CD4-positive, alpha-beta memory T cell (primary cell): ENCODE measurements at regions not wholly inside any gene's neighbourhood (a gene's known extent, or its start where the extent isn't known, plus 50 kb on each side); places are given as distances from the start of the nearest gene placed in this dataset.
"Not testable (repeated sequence)": the region's sequence is repeated elsewhere in the genome, so short reads cannot be mapped to it uniquely, and the experiment has no call there.

Experiments
- CTCF ChIA-PET: fragments of 350-600 bp; sonication (Branson Sonifier 250); formaldehyde crosslinking; loops from one replicate; lab custom pipeline; 2021; ENCODE audit warnings: inconsistent platforms; ENCODE audit not compliant: partially characterized antibody; lab: Charles Lee
- POLR2A ChIA-PET: fragments of 350-600 bp; sonication (Branson Sonifier 250); formaldehyde crosslinking; loops from one replicate; lab custom pipeline; 2021; ENCODE audit not compliant: partially characterized antibody; lab: Charles Lee
- DNase-seq, 5 donors: peaks; one replicate each; pipeline versions ENCODE4 v3.0.0 to v3.0.0-alpha.2; 2020 to 2022; ENCODE audit warnings: mixed read lengths in 1 of 5
- H3K27ac ChIP-seq: one replicate; pipeline ENCODE4 v1.7.0; 2013; ENCODE audit warnings: low read depth, low read length
- H3K27me3 ChIP-seq: 2 replicates; pipeline ENCODE4 v1.7.0; 2013; ENCODE audit warnings: mild to moderate bottlenecking, low read length, moderate library complexity; ENCODE audit not compliant: insufficient read depth
- H3K36me3 ChIP-seq: 2 replicates; pipeline ENCODE4 v1.7.0; 2013; ENCODE audit warnings: mild to moderate bottlenecking, low read length, moderate library complexity; ENCODE audit not compliant: insufficient read depth
- H3K4me1 ChIP-seq: 2 replicates; pipeline ENCODE4 v1.7.0; 2013; ENCODE audit warnings: mild to moderate bottlenecking, low read length, moderate library complexity; ENCODE audit not compliant: insufficient read depth
- H3K4me3 ChIP-seq, 2 donors: one replicate each; pipeline ENCODE4 v1.7.0; 2013; ENCODE audit warnings: low read length in 2 of 2, mild to moderate bottlenecking in 1 of 2
- H3K9me3 ChIP-seq, 2 donors: one replicate each; pipeline ENCODE4 v1.7.0; 2013; ENCODE audit warnings: low read length in 2 of 2, control low read depth in 1 of 2; ENCODE audit not compliant: control insufficient read depth in 1 of 2
- H3K27ac Mint-ChIP-seq, 7 donors: one replicate each; pipeline ENCODE4 v1.8.0; 2020 to 2021; ENCODE audit warnings: mixed read lengths in 7 of 7, mild to moderate bottlenecking in 6 of 7, inconsistent platforms in 3 of 7, moderate library complexity in 3 of 7
- H3K27me3 Mint-ChIP-seq, 2 donors: one replicate each; pipeline ENCODE4 v1.8.0; 2020 to 2021; ENCODE audit warnings: mixed read lengths in 2 of 2
- H3K36me3 Mint-ChIP-seq, 2 donors: one replicate each; pipeline ENCODE4 v1.8.0; 2020 to 2021; ENCODE audit warnings: mixed read lengths in 2 of 2, inconsistent platforms in 1 of 2, mild to moderate bottlenecking in 1 of 2
- H3K4me1 Mint-ChIP-seq, 4 donors: one replicate each; pipeline ENCODE4 v1.8.0; 2020 to 2021; ENCODE audit warnings: mixed read lengths in 4 of 4, mild to moderate bottlenecking in 1 of 4
- H3K4me3 Mint-ChIP-seq, 8 donors: one replicate each; pipeline ENCODE4 v1.8.0; 2020 to 2021; ENCODE audit warnings: mixed read lengths in 8 of 8, mild to moderate bottlenecking in 7 of 8, moderate library complexity in 6 of 8, inconsistent platforms in 3 of 8
- H3K9me3 Mint-ChIP-seq, 8 donors: one replicate each; pipeline ENCODE4 v1.8.0; 2020 to 2021; ENCODE audit warnings: mixed read lengths in 8 of 8, mild to moderate bottlenecking in 5 of 8, inconsistent platforms in 3 of 8, moderate library complexity in 1 of 8
- intact Hi-C: fragments of 100-400 bp; cut with micrococcal nuclease; formaldehyde crosslinking; loops from one replicate; pipeline ENCODE4 v1.15.1; 2023

GRCh38 chr11:22552885-22553284, 72.7 kb downstream of the FANCF start:
- Mint-ChIP-seq H3K9me3 (peaks cover 0 to 2% (median 0%) of the 10 kb centered on the region in 8 donors), H3K27ac (no peak overlapping the region), H3K27me3 (peaks cover 6% of the 10 kb centered on the region in 2 donors), H3K4me1 (no peaks in the 10 kb centered on the region), H3K4me3 (no peak overlapping the region), H3K36me3 (no peaks in the 10 kb centered on the region)
- H3K27ac ChIP-seq = no peak overlapping the region
- intact Hi-C loops = no loop called here
- ChIA-PET POLR2A (no interaction called here), CTCF (no interaction called here)
- H3K36me3 ChIP-seq = no peaks in the 10 kb centered on the region
- no peak for DNase-seq
- no peaks in the 10 kb centered on the region for H3K4me1 ChIP-seq
- H3K9me3 ChIP-seq = no peaks in the 10 kb centered on the region
- H3K27me3 ChIP-seq = no peaks in the 10 kb centered on the region
- no peak overlapping the region for H3K4me3 ChIP-seq

- no peak overlapping the region for H3K27ac Mint-ChIP-seq
- peaks cover 2 to 3% of the 10 kb centered on the region in 2 donors for H3K27me3 Mint-ChIP-seq
- H3K36me3 Mint-ChIP-seq = no peaks in the 10 kb centered on the region
- Histone ChIP-seq H3K4me1 (no peaks in the 10 kb centered on the region), H3K27me3 (no peaks in the 10 kb centered on the region), H3K36me3 (no peaks in the 10 kb centered on the region), H3K27ac (no peak overlapping the region), H3K4me3 (no peak overlapping the region), H3K9me3 (no peaks in the 10 kb centered on the region)
- no peak overlapping the region for H3K4me3 Mint-ChIP-seq
- DNase-seq = no peak
- POLR2A ChIA-PET = no interaction called here
- CTCF ChIA-PET = no interaction called here
- intact Hi-C loops = loop anchor here (10.0 kb wide), 1 partner anchor 228 kb away; no protein-coding TSS in a partner anchor
- no peaks in the 10 kb centered on the region for H3K4me1 Mint-ChIP-seq
- peaks cover 0 to under 1% (median 0%) of the 10 kb centered on the region in 8 donors for H3K9me3 Mint-ChIP-seq
Measured at GRCh38 chr11:22546746-22547145, 78.9 kb downstream of the FANCF start.

- CTCF ChIA-PET = no interaction called here
- no peaks in the 10 kb centered on the region for H3K36me3 Mint-ChIP-seq
- intact Hi-C loops = loop anchor here (10.0 kb wide), 1 partner anchor 232 kb away; no protein-coding TSS in a partner anchor
Measured at GRCh38 chr11:22543261-22543660, 82.4 kb downstream of the FANCF start.

GRCh38 chr11:22539821-22540256, 85.8 kb downstream of the FANCF start:
- no peak overlapping the region for H3K27ac ChIP-seq
- intact Hi-C loops = loop anchor here (10.0 kb wide), 1 partner anchor 235 kb away; no protein-coding TSS in a partner anchor
- Mint-ChIP-seq H3K27me3 (peaks cover 1 to 8% of the 10 kb centered on the region in 2 donors), H3K27ac (no peak overlapping the region), H3K36me3 (no peaks in the 10 kb centered on the region), H3K4me3 (no peak overlapping the region), H3K9me3 (peaks cover 0 to 3% (median 0%) of the 10 kb centered on the region in 8 donors), H3K4me1 (no peaks in the 10 kb centered on the region)
- H3K4me1 ChIP-seq = no peaks in the 10 kb centered on the region
- no peaks in the 10 kb centered on the region for H3K36me3 ChIP-seq
- no peaks in the 10 kb centered on the region for H3K9me3 ChIP-seq
- H3K4me3 ChIP-seq = no peak overlapping the region
- H3K27me3 ChIP-seq = no peaks in the 10 kb centered on the region
- ChIA-PET CTCF (interaction anchor here (1.5 kb wide), 1 partner anchor 248 kb away, joined by 3 read pairs; no protein-coding TSS in a partner anchor), POLR2A (no interaction called here)
- DNase-seq = no peak

More at GRCh38 chr11:22543261-22543660, 82.4 kb downstream of the FANCF start:
- H3K36me3 ChIP-seq = no peaks in the 10 kb centered on the region
- DNase-seq = no peak
- Mint-ChIP-seq H3K9me3 (peaks cover 0 to 3% (median 0%) of the 10 kb centered on the region in 8 donors), H3K4me1 (no peaks in the 10 kb centered on the region), H3K27me3 (peaks cover 0 to 6% of the 10 kb centered on the region in 2 donors), H3K4me3 (no peak overlapping the region), H3K27ac (no peak overlapping the region)
- H3K4me3 ChIP-seq = no peak overlapping the region
- H3K4me1 ChIP-seq = no peaks in the 10 kb centered on the region
- no peaks in the 10 kb centered on the region for H3K9me3 ChIP-seq
- H3K27me3 ChIP-seq = no peaks in the 10 kb centered on the region
- POLR2A ChIA-PET = no interaction called here
- H3K27ac ChIP-seq = no peak overlapping the region

- intact Hi-C loops = no loop called here
- no peak overlapping the region for H3K27ac ChIP-seq
- no peak overlapping the region for H3K4me3 ChIP-seq
- no peak overlapping the region for H3K27ac Mint-ChIP-seq
- H3K9me3 ChIP-seq = no peaks in the 10 kb centered on the region
- peaks cover 0 to 3% (median 0%) of the 10 kb centered on the region in 8 donors for H3K9me3 Mint-ChIP-seq
- DNase-seq = no peak
- ChIA-PET CTCF (no interaction called here), POLR2A (no interaction called here)
- no peaks in the 10 kb centered on the region for H3K36me3 ChIP-seq
- H3K4me3 Mint-ChIP-seq = no peak overlapping the region
- H3K27me3 ChIP-seq = no peaks in the 10 kb centered on the region
- H3K4me1 Mint-ChIP-seq = no peaks in the 10 kb centered on the region
- H3K4me1 ChIP-seq = no peaks in the 10 kb centered on the region
- peaks cover 1 to 10% of the 10 kb centered on the region in 2 donors for H3K27me3 Mint-ChIP-seq
- no peaks in the 10 kb centered on the region for H3K36me3 Mint-ChIP-seq
Measured at GRCh38 chr11:22536071-22536470, 89.6 kb downstream of the FANCF start.

- H3K9me3 Mint-ChIP-seq, DNase-seq: not testable (repeated sequence)
Measured at GRCh38 chr11:22528612-22529429, 96.8 kb downstream of the FANCF start.

GRCh38 chr11:22522225-22522624, 103.4 kb downstream of the FANCF start:
- H3K9me3 ChIP-seq = no peaks in the 10 kb centered on the region
- H3K9me3 Mint-ChIP-seq = peaks cover 0 to 2% (median 0%) of the 10 kb centered on the region in 8 donors
- ChIA-PET POLR2A (no interaction called here), CTCF (no interaction called here)
- no peaks in the 10 kb centered on the region for H3K36me3 Mint-ChIP-seq
- H3K27me3 Mint-ChIP-seq = peaks cover 0 to 3% of the 10 kb centered on the region in 2 donors
- no peaks in the 10 kb centered on the region for H3K4me1 ChIP-seq
- no peaks in the 10 kb centered on the region for H3K27me3 ChIP-seq
- H3K4me1 Mint-ChIP-seq = no peaks in the 10 kb centered on the region
- H3K27ac ChIP-seq = no peak overlapping the region
- no peak overlapping the region for H3K4me3 Mint-ChIP-seq
- H3K36me3 ChIP-seq = no peaks in the 10 kb centered on the region
- intact Hi-C loops = no loop called here
- no peak for DNase-seq
- no peak overlapping the region for H3K27ac Mint-ChIP-seq
- no peak overlapping the region for H3K4me3 ChIP-seq

More at GRCh38 chr11:22528612-22529429, 96.8 kb downstream of the FANCF start:
- POLR2A ChIA-PET, H3K4me1 ChIP-seq, H3K36me3 ChIP-seq, CTCF ChIA-PET, H3K4me1 Mint-ChIP-seq, H3K27me3 ChIP-seq, H3K27me3 Mint-ChIP-seq, intact Hi-C loops, H3K4me3 Mint-ChIP-seq, H3K9me3 ChIP-seq, H3K4me3 ChIP-seq, H3K27ac Mint-ChIP-seq, H3K36me3 Mint-ChIP-seq, H3K27ac ChIP-seq: not testable (repeated sequence)
